ENCODE measurements at regions not wholly inside any gene's neighbourhood (a gene's known extent, or its start where the extent isn't known, plus 50 kb on each side); places are given as distances from the start of the nearest gene placed in this dataset.

DNA sequence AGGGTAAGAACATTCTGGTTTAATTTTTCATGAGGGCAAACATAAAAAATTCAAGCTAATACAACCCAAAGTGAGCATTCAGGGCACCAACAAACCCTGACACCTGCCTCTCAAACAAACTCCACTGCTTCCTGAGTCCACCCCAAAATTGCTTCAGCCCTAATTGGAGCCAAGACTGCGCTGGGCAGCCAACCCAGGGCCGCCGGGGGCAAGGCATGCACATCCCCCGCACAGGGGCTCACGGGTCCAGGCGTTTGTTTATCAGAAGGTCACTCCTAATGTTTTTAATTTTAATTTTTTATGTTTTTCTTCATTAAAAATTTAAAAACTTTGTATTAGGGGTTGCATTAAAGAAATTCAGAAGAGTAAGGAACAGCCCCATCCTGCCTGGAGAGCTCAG is 459.1 kb upstream of the CDH4 start:
- TF ChIP-seq EZH2 (IDR thresholded peaks at IDR 0.05; ENCODE audit: insufficient read depth, low read length) (no peak), CTCF (IDR thresholded peaks at IDR 0.05; ENCODE audit: insufficient read depth, low read depth, low read length) (no peak)

Measured in astrocyte (in vitro differentiated cells and primary cell).